ENCODE measurements at regions not wholly inside any gene's neighbourhood (a gene's known extent, or its start where the extent isn't known, plus 50 kb on each side); places are given as distances from the start of the nearest gene placed in this dataset.

- TF ChIP-seq CTCF (conservative IDR thresholded peaks at IDR 0.05; ENCODE audit: low read depth in 2 of 2) (no peak), CREB1 (CRISPR knock-in tag; IDR thresholded peaks at IDR 0.05; ENCODE audit: low read depth) (no peak), POLR2AphosphoS5 (IDR thresholded peaks at IDR 0.05; ENCODE audit: low read depth) (no peak)
Observed at GRCh38 chr10:111836571-111836970, 347.0 kb downstream of the GPAM start.
